ENCODE measurements at regions not wholly inside any gene's neighbourhood (a gene's known extent, or its start where the extent isn't known, plus 50 kb on each side); places are given as distances from the start of the nearest gene placed in this dataset.
"Not testable (repeated sequence)": the region's sequence is repeated elsewhere in the genome, so short reads cannot be mapped to it uniquely, and the experiment has no call there.

- TF ChIP-seq YY1 (IDR thresholded peaks at IDR 0.05; ENCODE audit: insufficient read depth, insufficient read length); ZNF274 (IDR thresholded peaks at IDR 0.05; ENCODE audit: low read depth, low read length); SUZ12 (IDR thresholded peaks at IDR 0.05; ENCODE audit: extremely low read depth, insufficient read depth, insufficient read length): not testable (repeated sequence)
Observed at GRCh38 chr9:41565572-41565971, 376.5 kb upstream of the ZNG1F start.

Data from NT2/D1 (cell line).